Transverse colon (tissue), 3 donors: ENCODE measurements at regions not wholly inside any gene's neighbourhood (a gene's known extent, or its start where the extent isn't known, plus 50 kb on each side); places are given as distances from the start of the nearest gene placed in this dataset.

Experiments
- EP300 ChIP-seq: sonication (generic); formaldehyde crosslinking; IDR thresholded peaks from one replicate; pipeline ENCODE4 v1.6.1; 2017; ENCODE audit warnings: antibody characterized with exemption, low read depth
- POLR2A ChIP-seq: fragments of 450-650 bp; IDR thresholded peaks from one replicate; pipeline ENCODE4 v1.6.1; 2016; ENCODE audit warnings: antibody characterized with exemption, mild to moderate bottlenecking, moderate library complexity
- TF ChIP-seq, protein P1 (sequence below), 5 experiments: fragments of 200-600 bp in 3 of 5; fragments of 450-650 bp in 2 of 5; sonication (generic) in 3 of 5; IDR thresholded peaks; 1 replicate in 2 of 5; 2 replicates in 3 of 5; pipeline ENCODE4 v1.5.1; 2016 to 2017; ENCODE audit warnings: antibody characterized with exemption in 5 of 5, inconsistent platforms in 3 of 5, mild to moderate bottlenecking in 2 of 5, moderate library complexity in 1 of 5

DNA sequence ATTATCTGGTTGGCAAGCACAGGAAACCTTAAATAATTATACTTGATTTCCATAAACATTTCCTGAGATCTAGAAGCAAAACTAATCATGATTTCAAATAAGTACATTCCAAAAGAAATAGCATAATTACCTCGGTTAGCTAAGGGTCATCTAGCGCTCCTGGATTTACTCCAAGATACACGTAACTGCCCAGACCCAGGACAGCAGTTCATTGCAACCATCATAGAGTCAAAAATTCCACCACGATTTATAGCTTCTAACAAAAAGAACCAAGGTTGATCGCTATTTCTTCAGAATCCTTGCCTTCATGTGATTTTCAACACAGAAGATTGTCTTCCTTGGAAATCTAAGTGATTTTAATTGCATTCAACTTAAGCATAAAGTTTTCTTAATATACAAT is 1235.5 kb upstream of the TENM3 start:
- TF ChIP-seq, protein P1, sequence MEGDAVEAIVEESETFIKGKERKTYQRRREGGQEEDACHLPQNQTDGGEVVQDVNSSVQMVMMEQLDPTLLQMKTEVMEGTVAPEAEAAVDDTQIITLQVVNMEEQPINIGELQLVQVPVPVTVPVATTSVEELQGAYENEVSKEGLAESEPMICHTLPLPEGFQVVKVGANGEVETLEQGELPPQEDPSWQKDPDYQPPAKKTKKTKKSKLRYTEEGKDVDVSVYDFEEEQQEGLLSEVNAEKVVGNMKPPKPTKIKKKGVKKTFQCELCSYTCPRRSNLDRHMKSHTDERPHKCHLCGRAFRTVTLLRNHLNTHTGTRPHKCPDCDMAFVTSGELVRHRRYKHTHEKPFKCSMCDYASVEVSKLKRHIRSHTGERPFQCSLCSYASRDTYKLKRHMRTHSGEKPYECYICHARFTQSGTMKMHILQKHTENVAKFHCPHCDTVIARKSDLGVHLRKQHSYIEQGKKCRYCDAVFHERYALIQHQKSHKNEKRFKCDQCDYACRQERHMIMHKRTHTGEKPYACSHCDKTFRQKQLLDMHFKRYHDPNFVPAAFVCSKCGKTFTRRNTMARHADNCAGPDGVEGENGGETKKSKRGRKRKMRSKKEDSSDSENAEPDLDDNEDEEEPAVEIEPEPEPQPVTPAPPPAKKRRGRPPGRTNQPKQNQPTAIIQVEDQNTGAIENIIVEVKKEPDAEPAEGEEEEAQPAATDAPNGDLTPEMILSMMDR (IDR thresholded peaks at IDR 0.05), result no peak
- TF ChIP-seq POLR2A, result no peak
- TF ChIP-seq EP300, result no peak
